KMS-11 (cell line): ENCODE measurements at regions not wholly inside any gene's neighbourhood (a gene's known extent, or its start where the extent isn't known, plus 50 kb on each side); places are given as distances from the start of the nearest gene placed in this dataset.
A peak's percentile ranks its signal among the peaks of the same experiment; 100 is the strongest.
"Not testable (repeated sequence)": the region's sequence is repeated elsewhere in the genome, so short reads cannot be mapped to it uniquely, and the experiment has no call there.

Source experiments
- H2AFZ ChIP-seq: fragments of 200-600 bp; sonication (generic); 2 replicates; pipeline ENCODE4 v1.6.1; 2016; ENCODE audit warnings: antibody characterized with exemption, mixed run types, low read depth
- H3K27ac ChIP-seq: fragments of 200-600 bp; sonication (generic); 2 replicates; pipeline ENCODE4 v1.6.1; 2016; ENCODE audit warnings: mild to moderate bottlenecking, mixed run types
- H3K27me3 ChIP-seq: fragments of 200-600 bp; sonication (generic); 2 replicates; pipeline ENCODE4 v1.6.1; 2017; ENCODE audit warnings: mild to moderate bottlenecking, low read depth, mixed run types, moderate library complexity; ENCODE audit not compliant: insufficient read depth
- H3K36me3 ChIP-seq: fragments of 200-600 bp; sonication (generic); 2 replicates; pipeline ENCODE4 v1.6.1; 2017; ENCODE audit warnings: mild to moderate bottlenecking, mixed run types; ENCODE audit not compliant: insufficient read depth
- H3K4me1 ChIP-seq: fragments of 200-600 bp; sonication (generic); 2 replicates; pipeline ENCODE4 v1.6.1; 2016; ENCODE audit warnings: mild to moderate bottlenecking, low read depth, mixed run types; ENCODE audit not compliant: poor library complexity, severe bottlenecking
- H3K4me2 ChIP-seq: fragments of 200-600 bp; sonication (generic); 2 replicates; pipeline ENCODE4 v1.7.0; 2016; ENCODE audit warnings: mild to moderate bottlenecking, mixed run types
- H3K4me3 ChIP-seq: fragments of 200-600 bp; sonication (generic); IDR thresholded peaks from 2 replicates; pipeline ENCODE4 v1.6.1; 2017; ENCODE audit warnings: low read depth, low read length, mixed read lengths; ENCODE audit not compliant: insufficient read depth
- H3K79me2 ChIP-seq: fragments of 200-600 bp; sonication (generic); 2 replicates; pipeline ENCODE4 v1.6.1; 2016; ENCODE audit warnings: low read depth, mixed run types; ENCODE audit not compliant: insufficient read depth
- H3K9ac ChIP-seq: fragments of 200-600 bp; sonication (generic); 2 replicates; pipeline ENCODE4 v1.6.1; 2016; ENCODE audit warnings: mild to moderate bottlenecking, mixed run types
- H4K20me1 ChIP-seq: fragments of 200-600 bp; sonication (generic); 2 replicates; pipeline ENCODE4 v1.6.1; 2016; ENCODE audit warnings: mild to moderate bottlenecking, mixed run types; ENCODE audit not compliant: insufficient read depth
- TF ChIP-seq, protein P1 (sequence below): fragments of 200-600 bp; sonication (generic); conservative IDR thresholded peaks from 2 replicates; pipeline ENCODE4 v1.6.1; 2017; ENCODE audit warnings: low read depth, mild to moderate bottlenecking, antibody characterized with exemption, low read length, moderate library complexity, mixed read lengths

DNA sequence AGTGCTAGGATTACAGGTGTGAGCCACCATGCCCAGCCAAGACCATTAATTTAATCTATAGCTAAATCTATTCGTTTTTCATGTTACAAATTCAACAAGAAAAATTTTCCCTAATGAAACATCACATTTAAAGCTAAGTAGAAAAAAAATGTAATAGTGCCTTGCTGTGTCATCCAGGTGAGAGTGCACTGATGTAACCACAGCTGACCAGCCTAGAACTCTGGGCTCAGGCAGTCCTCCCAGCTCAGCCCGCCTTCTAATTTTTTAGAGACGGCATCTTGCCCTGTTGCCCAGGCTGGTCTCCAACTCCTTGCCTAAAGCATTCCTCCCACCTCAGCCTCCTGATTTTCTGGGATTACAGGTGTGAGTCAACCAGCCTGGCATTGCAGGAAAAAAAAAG lies 109.0 kb downstream of the PPIAL4G start:
- no peak overlapping the region for H3K9ac ChIP-seq
- H3K27me3 ChIP-seq, result no peaks in the 10 kb centered on the region
- TF ChIP-seq, protein P1, sequence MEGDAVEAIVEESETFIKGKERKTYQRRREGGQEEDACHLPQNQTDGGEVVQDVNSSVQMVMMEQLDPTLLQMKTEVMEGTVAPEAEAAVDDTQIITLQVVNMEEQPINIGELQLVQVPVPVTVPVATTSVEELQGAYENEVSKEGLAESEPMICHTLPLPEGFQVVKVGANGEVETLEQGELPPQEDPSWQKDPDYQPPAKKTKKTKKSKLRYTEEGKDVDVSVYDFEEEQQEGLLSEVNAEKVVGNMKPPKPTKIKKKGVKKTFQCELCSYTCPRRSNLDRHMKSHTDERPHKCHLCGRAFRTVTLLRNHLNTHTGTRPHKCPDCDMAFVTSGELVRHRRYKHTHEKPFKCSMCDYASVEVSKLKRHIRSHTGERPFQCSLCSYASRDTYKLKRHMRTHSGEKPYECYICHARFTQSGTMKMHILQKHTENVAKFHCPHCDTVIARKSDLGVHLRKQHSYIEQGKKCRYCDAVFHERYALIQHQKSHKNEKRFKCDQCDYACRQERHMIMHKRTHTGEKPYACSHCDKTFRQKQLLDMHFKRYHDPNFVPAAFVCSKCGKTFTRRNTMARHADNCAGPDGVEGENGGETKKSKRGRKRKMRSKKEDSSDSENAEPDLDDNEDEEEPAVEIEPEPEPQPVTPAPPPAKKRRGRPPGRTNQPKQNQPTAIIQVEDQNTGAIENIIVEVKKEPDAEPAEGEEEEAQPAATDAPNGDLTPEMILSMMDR, result no peak
- H3K4me2 ChIP-seq, result no peak overlapping the region
- H4K20me1 ChIP-seq, result no peaks in the 10 kb centered on the region
- H2AFZ ChIP-seq, result no peak overlapping the region
- H3K36me3 ChIP-seq, result no peaks in the 10 kb centered on the region
- H3K27ac ChIP-seq, result no peak overlapping the region
- H3K4me3 ChIP-seq, result no peak overlapping the region
- H3K4me1 ChIP-seq, result peaks cover 3% of the 10 kb centered on the region
- no peaks in the 10 kb centered on the region for H3K79me2 ChIP-seq

DNA sequence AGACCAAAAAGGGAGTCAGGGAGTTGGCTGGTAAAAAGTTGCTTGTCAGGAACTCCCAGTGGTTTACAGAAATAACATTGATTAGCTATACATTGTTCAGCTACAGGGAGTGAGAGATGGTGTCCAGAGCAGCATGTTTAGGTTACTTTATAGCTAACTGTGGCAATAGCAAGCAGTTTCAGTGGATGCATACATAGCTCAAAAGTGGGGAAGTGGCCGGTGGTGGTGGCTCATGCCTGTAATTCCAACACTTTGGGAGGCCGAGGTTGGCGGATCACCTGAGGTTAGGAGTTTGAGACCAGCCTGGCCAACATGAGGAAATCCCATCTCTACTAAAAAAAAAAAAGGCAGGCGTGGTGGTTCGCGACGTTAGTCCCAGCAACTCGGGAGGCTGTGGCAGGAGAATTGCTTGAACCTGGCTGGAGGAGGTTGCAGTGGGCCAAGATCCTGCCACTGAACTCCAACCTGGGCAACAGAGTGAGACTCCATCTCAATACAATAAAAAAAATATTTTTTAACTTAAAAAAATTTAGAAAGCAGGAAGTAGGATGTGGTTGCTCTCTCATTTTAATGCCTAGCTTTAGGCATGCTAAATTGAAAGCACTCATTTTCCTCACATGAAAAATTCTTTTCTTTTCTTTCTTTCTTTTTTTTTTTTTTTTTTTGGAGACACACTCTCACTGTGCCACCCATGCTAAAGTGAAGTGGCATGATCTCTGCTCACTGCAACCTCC lies 109.7 kb downstream of the PPIAL4G start:
- TF ChIP-seq, protein P1, result no peak
- H3K9ac ChIP-seq, result no peak overlapping the region
- no peaks in the 10 kb centered on the region for H3K36me3 ChIP-seq
- no peak overlapping the region for H2AFZ ChIP-seq
- H3K4me1 ChIP-seq, result peaks cover 3% of the 10 kb centered on the region
- no peaks in the 10 kb centered on the region for H3K27me3 ChIP-seq
- no peaks in the 10 kb centered on the region for H4K20me1 ChIP-seq
- no peaks in the 10 kb centered on the region for H3K79me2 ChIP-seq
- H3K4me2 ChIP-seq, result no peak overlapping the region
- no peak overlapping the region for H3K4me3 ChIP-seq
- no peak overlapping the region for H3K27ac ChIP-seq

DNA sequence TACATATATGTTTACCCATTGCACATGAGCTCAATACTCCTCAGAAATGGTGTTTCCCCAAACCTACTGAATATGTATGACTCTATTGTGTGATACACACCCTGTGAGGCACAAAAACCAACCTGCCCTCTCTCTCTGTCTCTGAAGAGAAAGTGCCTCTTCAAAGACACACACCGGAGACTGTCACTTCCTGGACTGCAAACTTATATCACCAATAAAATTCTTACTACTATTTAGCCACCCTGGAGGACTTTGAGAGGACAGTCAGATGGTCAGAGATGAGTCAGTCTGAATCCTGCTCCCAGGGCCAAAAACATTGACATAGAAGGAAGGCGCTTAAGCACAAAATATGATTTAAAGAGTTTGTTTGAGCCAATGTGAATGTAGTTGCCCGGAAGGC lies 110.4 kb downstream of the PPIAL4G start:
- Histone ChIP-seq H3K4me2 (no peak overlapping the region), H3K9ac (no peak overlapping the region), H3K27me3 (no peaks in the 10 kb centered on the region), H2AFZ (0 out of 2 replicates have a peak overlapping the region, but pooled peaks have one; percentile 5), H3K4me3 (no peak overlapping the region), H3K4me1 (peaks cover 3% of the 10 kb centered on the region), H3K79me2 (no peaks in the 10 kb centered on the region), H3K27ac (no peak overlapping the region), H3K36me3 (no peaks in the 10 kb centered on the region), H4K20me1 (no peaks in the 10 kb centered on the region)
- TF ChIP-seq, protein P1, result no peak

DNA sequence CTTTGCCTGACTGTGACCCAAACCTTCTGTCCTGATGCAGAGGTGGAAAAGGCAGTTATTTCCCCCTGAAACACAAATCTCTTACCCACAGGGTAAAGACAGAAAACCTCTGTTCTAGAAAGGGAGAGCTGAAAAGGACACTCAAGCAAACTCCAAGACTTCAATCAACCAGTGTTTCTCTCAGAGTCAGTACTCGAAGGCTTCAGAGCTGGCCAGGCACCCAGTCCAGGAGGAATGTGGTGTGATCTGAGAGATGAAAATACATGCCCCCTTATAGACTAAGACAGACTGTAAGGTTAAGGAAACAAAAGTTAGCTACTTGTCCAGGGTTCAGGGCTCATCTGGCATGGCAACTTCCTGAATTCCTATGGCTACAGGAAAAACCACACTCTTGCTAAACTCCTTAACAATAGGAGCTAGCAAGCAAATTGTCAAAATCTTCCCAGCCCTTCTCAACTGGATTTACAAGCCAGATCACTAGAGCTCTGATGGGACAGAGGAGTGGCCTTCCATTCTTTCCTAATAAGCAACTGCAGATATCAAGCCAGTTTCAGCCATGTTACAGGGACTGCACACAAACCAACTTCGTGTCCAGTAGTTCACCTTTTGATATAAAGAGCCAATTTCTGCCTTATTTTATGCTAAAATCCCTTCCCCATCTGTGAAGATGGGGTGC lies 110.9 kb downstream of the PPIAL4G start:
- H4K20me1 ChIP-seq, H3K9ac ChIP-seq, H3K4me3 ChIP-seq, H3K27me3 ChIP-seq, H3K4me2 ChIP-seq, H3K4me1 ChIP-seq, H3K79me2 ChIP-seq, H3K27ac ChIP-seq, H3K36me3 ChIP-seq: not testable (repeated sequence)
- 0 out of 2 replicates have a peak overlapping the region, but pooled peaks have one; percentile 5 for H2AFZ ChIP-seq

GRCh38 chr1:148371551-148371994 lies 111.5 kb downstream of the PPIAL4G start:
- not testable (repeated sequence) for H3K4me2 ChIP-seq, H2AFZ ChIP-seq, H3K4me1 ChIP-seq, H3K27ac ChIP-seq, H3K9ac ChIP-seq, H3K36me3 ChIP-seq, H3K4me3 ChIP-seq, H4K20me1 ChIP-seq, H3K27me3 ChIP-seq, H3K79me2 ChIP-seq
- TF ChIP-seq, protein P1, result peak; percentile 99

GRCh38 chr1:148370661-148371060 lies 112.4 kb downstream of the PPIAL4G start:
- H3K27ac ChIP-seq, H3K79me2 ChIP-seq, H3K4me2 ChIP-seq, H3K36me3 ChIP-seq, H3K27me3 ChIP-seq, H2AFZ ChIP-seq, H3K4me3 ChIP-seq, H3K9ac ChIP-seq, H3K4me1 ChIP-seq, H4K20me1 ChIP-seq: not testable (repeated sequence)
